GM19240 (cell line): ENCODE measurements at regions not wholly inside any gene's neighbourhood (a gene's known extent, or its start where the extent isn't known, plus 50 kb on each side); places are given as distances from the start of the nearest gene placed in this dataset.
A peak's percentile ranks its signal among the peaks of the same experiment; 100 is the strongest.
"Not testable (repeated sequence)": the region's sequence is repeated elsewhere in the genome, so short reads cannot be mapped to it uniquely, and the experiment has no call there.

Experiments
- DNase-seq: peaks from one replicate; pipeline ENCODE4 v3.0.0; 2011; ENCODE audit warnings: low spot score; ENCODE audit not compliant: insufficient read length

- no peak for DNase-seq
Measured at GRCh38 chr22:23395530-23396361, 184.3 kb downstream of the IGLL1 start.

- DNase-seq: no peak
Measured at GRCh38 chr22:23394525-23395326, 185.4 kb downstream of the IGLL1 start.

- no peak for DNase-seq
Measured at GRCh38 chr22:23393721-23394320, 186.3 kb downstream of the IGLL1 start.

GRCh38 chr22:23393199-23393598, 186.9 kb downstream of the IGLL1 start:
- not testable (repeated sequence) for DNase-seq

- DNase-seq: no peak
Measured at GRCh38 chr22:23392420-23393121, 187.5 kb downstream of the IGLL1 start.

GRCh38 chr22:23391022-23391421, 189.1 kb downstream of the IGLL1 start:
- no peak for DNase-seq

- DNase-seq: no peak
Measured at GRCh38 chr22:23389271-23390071, 190.6 kb downstream of the IGLL1 start.

- DNase-seq: no peak
Measured at GRCh38 chr22:23388517-23388890, 191.6 kb downstream of the IGLL1 start.

GRCh38 chr22:23387827-23388516, 192.1 kb downstream of the IGLL1 start:
- DNase-seq: no peak

- no peak for DNase-seq
Measured at GRCh38 chr22:23386822-23387580, 193.1 kb downstream of the IGLL1 start.

GRCh38 chr22:23385678-23386631, 194.1 kb downstream of the IGLL1 start:
- peak; percentile 98 for DNase-seq

GRCh38 chr22:23384923-23385677, 195.0 kb downstream of the IGLL1 start:
- no peak for DNase-seq

- no peak for DNase-seq
Measured at GRCh38 chr22:23384431-23384830, 195.7 kb downstream of the IGLL1 start.

GRCh38 chr22:23383491-23384361, 196.4 kb downstream of the IGLL1 start:
- no peak for DNase-seq

- DNase-seq: no peak
Measured at GRCh38 chr22:23382428-23383218, 197.5 kb downstream of the IGLL1 start.
